HEK293 (cell line): ENCODE measurements at regions not wholly inside any gene's neighbourhood (a gene's known extent, or its start where the extent isn't known, plus 50 kb on each side); places are given as distances from the start of the nearest gene placed in this dataset.

ENCODE experiments used
- CTCF ChIA-PET: fragments of 350-600 bp; formaldehyde crosslinking; extraction: SDS; loops from one replicate; lab custom pipeline; 2021; ENCODE audit warnings: antibody characterized with exemption; lab: Yijun Ruan, JAX
- POLR2A ChIA-PET: fragments of 300-600 bp; formaldehyde crosslinking; extraction: SDS; loops from one replicate; lab custom pipeline; 2020; ENCODE audit warnings: antibody characterized with exemption, inconsistent platforms; lab: Yijun Ruan, JAX
- H3K27ac ChIP-seq: fragments of 200-500 bp; sonication (Bioruptor generic); 2 replicates; pipeline ENCODE4 v1.5.1; 2014; ENCODE audit warnings: low read depth, low read length, control low read depth, inconsistent platforms; ENCODE audit errors: extremely low read depth
- H3K36me3 ChIP-seq, 2 experiments: fragments of 200-500 bp in 1 of 2; sonication (Bioruptor generic) in 1 of 2; 1 replicate in 1 of 2; 2 replicates in 1 of 2; pipeline ENCODE4 v1.5.1; 2014 to 2017; ENCODE audit warnings: inconsistent platforms in 2 of 2, low read length in 2 of 2; ENCODE audit not compliant: control insufficient read depth in 2 of 2, insufficient read depth in 1 of 2
- H3K4me1 ChIP-seq: fragments of 200-500 bp; sonication (Bioruptor generic); 2 replicates; pipeline ENCODE4 v1.5.1; 2014; ENCODE audit warnings: mild to moderate bottlenecking, low read length, inconsistent platforms; ENCODE audit not compliant: control insufficient read depth, insufficient read depth
- H3K4me3 ChIP-seq: 2 replicates; pipeline ENCODE4 v1.5.1; 2011; ENCODE audit warnings: low read depth, mild to moderate bottlenecking, control low read depth, low read length, moderate library complexity
- H3K9me3 ChIP-seq: fragments of 200-500 bp; sonication (Bioruptor generic); 2 replicates; pipeline ENCODE4 v1.5.1; 2014; ENCODE audit warnings: low read depth, low read length, inconsistent platforms; ENCODE audit not compliant: control insufficient read depth, insufficient read depth
- BCL11B ChIP-seq: fragments of 450-650 bp; formaldehyde crosslinking; IDR thresholded peaks from 2 replicates; pipeline ENCODE4 v1.5.1; 2016; ENCODE audit warnings: low read depth, missing biosample characterization, missing genetic modification characterization
- SALL2 ChIP-seq: fragments of 450-650 bp; formaldehyde crosslinking; IDR thresholded peaks from 2 replicates; pipeline ENCODE4 v1.5.0; 2017; ENCODE audit warnings: missing biosample characterization, mild to moderate bottlenecking, missing genetic modification characterization, borderline replicate concordance
- SP3 ChIP-seq: fragments of 450-650 bp; formaldehyde crosslinking; IDR thresholded peaks from 2 replicates; pipeline ENCODE4 v1.5.1; 2016; ENCODE audit warnings: missing biosample characterization, missing genetic modification characterization
- ZNF114 ChIP-seq: fragments of 450-650 bp; formaldehyde crosslinking; IDR thresholded peaks from 2 replicates; pipeline ENCODE4 v1.5.0; 2017; ENCODE audit warnings: missing biosample characterization, missing genetic modification characterization
- ZNF169 ChIP-seq: fragments of 450-650 bp; formaldehyde crosslinking; IDR thresholded peaks from 2 replicates; pipeline ENCODE4 v1.5.1; 2016; ENCODE audit warnings: missing biosample characterization, missing genetic modification characterization
- ZNF19 ChIP-seq: fragments of 450-650 bp; formaldehyde crosslinking; IDR thresholded peaks from 2 replicates; pipeline ENCODE4; 2016; ENCODE audit warnings: missing biosample characterization, missing genetic modification characterization, low read depth
- ZNF239 ChIP-seq: fragments of 450-650 bp; formaldehyde crosslinking; IDR thresholded peaks from 2 replicates; pipeline ENCODE4 v1.5.1; 2016; ENCODE audit warnings: missing biosample characterization, missing genetic modification characterization
- ZNF302 ChIP-seq: fragments of 450-650 bp; formaldehyde crosslinking; IDR thresholded peaks from 2 replicates; pipeline ENCODE4 v1.5.1; 2016; ENCODE audit warnings: missing biosample characterization, missing genetic modification characterization, low read depth
- ZNF366 ChIP-seq: fragments of 450-650 bp; formaldehyde crosslinking; conservative IDR thresholded peaks from 2 replicates; pipeline ENCODE4 v1.5.1; 2016; ENCODE audit warnings: missing biosample characterization, missing genetic modification characterization
- ZNF37A ChIP-seq: fragments of 450-650 bp; IDR thresholded peaks from 2 replicates; pipeline ENCODE4 v1.5.1; 2018; ENCODE audit warnings: missing biosample characterization, missing genetic modification characterization
- ZNF416 ChIP-seq: fragments of 450-650 bp; formaldehyde crosslinking; IDR thresholded peaks from 2 replicates; pipeline ENCODE4 v1.5.1; 2016; ENCODE audit warnings: missing biosample characterization, missing genetic modification characterization
- ZNF510 ChIP-seq: fragments of 450-650 bp; formaldehyde crosslinking; IDR thresholded peaks from 2 replicates; pipeline ENCODE4 v1.5.1; 2018; ENCODE audit warnings: mild to moderate bottlenecking, missing genetic modification characterization, missing biosample characterization; ENCODE audit not compliant: insufficient replicate concordance
- ZNF571 ChIP-seq: fragments of 450-650 bp; formaldehyde crosslinking; IDR thresholded peaks from 2 replicates; pipeline ENCODE4 v1.5.0; 2017; ENCODE audit warnings: missing biosample characterization, missing genetic modification characterization
- ZNF585B ChIP-seq: fragments of 450-650 bp; formaldehyde crosslinking; IDR thresholded peaks from 2 replicates; pipeline ENCODE4 v1.5.1; 2016; ENCODE audit warnings: missing biosample characterization, missing genetic modification characterization
- ZNF621 ChIP-seq: fragments of 450-650 bp; formaldehyde crosslinking; IDR thresholded peaks from 2 replicates; pipeline ENCODE4 v1.5.1; 2017; ENCODE audit warnings: missing biosample characterization, missing genetic modification characterization
- ZNF624 ChIP-seq: fragments of 450-650 bp; formaldehyde crosslinking; IDR thresholded peaks from 2 replicates; pipeline ENCODE4 v1.5.1; 2017; ENCODE audit warnings: missing biosample characterization, missing genetic modification characterization
- ZNF629 ChIP-seq: fragments of 450-650 bp; formaldehyde crosslinking; IDR thresholded peaks from 2 replicates; pipeline ENCODE4 v1.5.1; 2017; ENCODE audit warnings: missing biosample characterization, missing genetic modification characterization
- ZNF768 ChIP-seq: fragments of 450-650 bp; formaldehyde crosslinking; IDR thresholded peaks from 2 replicates; pipeline ENCODE4 v1.5.1; 2018; ENCODE audit warnings: missing biosample characterization, mild to moderate bottlenecking, missing genetic modification characterization
- ZNF777 ChIP-seq: fragments of 450-650 bp; formaldehyde crosslinking; IDR thresholded peaks from 2 replicates; pipeline ENCODE4 v1.5.1; 2017; ENCODE audit warnings: missing biosample characterization, missing genetic modification characterization, borderline replicate concordance
- TF ChIP-seq, protein P1 (sequence below): fragments of 450-650 bp; formaldehyde crosslinking; IDR thresholded peaks from 2 replicates; pipeline ENCODE4 v1.5.1; 2016; ENCODE audit warnings: missing biosample characterization, missing genetic modification characterization
- TF ChIP-seq, protein P2 (sequence below): fragments of 450-650 bp; formaldehyde crosslinking; IDR thresholded peaks from 2 replicates; pipeline ENCODE4 v1.5.1; 2016; ENCODE audit warnings: missing biosample characterization, missing genetic modification characterization
- TF ChIP-seq, protein P3 (sequence below): fragments of 450-650 bp; formaldehyde crosslinking; IDR thresholded peaks from 2 replicates; pipeline ENCODE4 v1.5.1; 2016; ENCODE audit warnings: missing biosample characterization, missing genetic modification characterization
- TF ChIP-seq, protein P4 (sequence below): fragments of 450-650 bp; formaldehyde crosslinking; conservative IDR thresholded peaks from 2 replicates; pipeline ENCODE4 v1.5.1; 2016; ENCODE audit warnings: low read depth, missing biosample characterization, missing genetic modification characterization

DNA sequence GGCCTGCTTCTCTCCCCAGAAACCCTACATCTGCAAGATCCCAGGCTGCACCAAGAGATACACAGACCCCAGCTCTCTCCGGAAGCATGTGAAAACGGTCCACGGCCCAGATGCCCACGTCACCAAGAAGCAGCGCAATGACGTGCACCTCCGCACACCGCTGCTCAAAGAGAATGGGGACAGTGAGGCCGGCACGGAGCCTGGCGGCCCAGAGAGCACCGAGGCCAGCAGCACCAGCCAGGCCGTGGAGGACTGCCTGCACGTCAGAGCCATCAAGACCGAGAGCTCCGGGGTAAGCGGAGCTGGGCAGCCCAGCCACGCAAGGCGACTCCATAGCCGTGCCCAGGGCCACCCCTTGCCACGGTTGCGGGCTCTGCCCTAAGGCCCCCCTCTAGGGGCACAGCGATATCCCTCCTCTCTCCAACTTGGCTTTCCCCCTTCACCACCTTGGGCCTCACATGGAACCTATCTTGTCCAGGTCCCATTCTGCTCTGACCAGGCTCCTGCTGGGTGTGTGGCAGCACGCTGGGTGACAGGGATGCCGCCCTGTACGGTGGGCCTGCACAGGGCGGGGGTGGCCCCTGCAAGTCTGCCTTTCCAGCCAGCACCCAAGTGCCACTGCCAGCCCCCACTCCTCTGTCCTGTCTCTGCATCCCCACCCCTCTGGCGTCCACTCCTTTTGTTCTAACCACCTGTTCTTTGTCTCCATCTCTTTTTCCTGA is 248.9 kb downstream of the GLI2 start:
- CTCF ChIA-PET = no interaction called here
- POLR2A ChIA-PET = no interaction called here
- TF ChIP-seq ZNF585B = no peak
- TF ChIP-seq SP3 (tag by site-specific recombination) = no peak
- TF ChIP-seq BCL11B = no peak
- TF ChIP-seq ZNF239 (tag by site-specific recombination) = no peak
- TF ChIP-seq ZNF366 = no peak
- no peak for TF ChIP-seq ZNF37A
- TF ChIP-seq ZNF629 (tag by site-specific recombination) = no peak
- TF ChIP-seq ZNF19 (tag by site-specific recombination) = no peak
- TF ChIP-seq ZNF302 (tag by site-specific recombination) = no peak
- no peak for TF ChIP-seq ZNF621 (tag by site-specific recombination)
- TF ChIP-seq, protein P1, sequence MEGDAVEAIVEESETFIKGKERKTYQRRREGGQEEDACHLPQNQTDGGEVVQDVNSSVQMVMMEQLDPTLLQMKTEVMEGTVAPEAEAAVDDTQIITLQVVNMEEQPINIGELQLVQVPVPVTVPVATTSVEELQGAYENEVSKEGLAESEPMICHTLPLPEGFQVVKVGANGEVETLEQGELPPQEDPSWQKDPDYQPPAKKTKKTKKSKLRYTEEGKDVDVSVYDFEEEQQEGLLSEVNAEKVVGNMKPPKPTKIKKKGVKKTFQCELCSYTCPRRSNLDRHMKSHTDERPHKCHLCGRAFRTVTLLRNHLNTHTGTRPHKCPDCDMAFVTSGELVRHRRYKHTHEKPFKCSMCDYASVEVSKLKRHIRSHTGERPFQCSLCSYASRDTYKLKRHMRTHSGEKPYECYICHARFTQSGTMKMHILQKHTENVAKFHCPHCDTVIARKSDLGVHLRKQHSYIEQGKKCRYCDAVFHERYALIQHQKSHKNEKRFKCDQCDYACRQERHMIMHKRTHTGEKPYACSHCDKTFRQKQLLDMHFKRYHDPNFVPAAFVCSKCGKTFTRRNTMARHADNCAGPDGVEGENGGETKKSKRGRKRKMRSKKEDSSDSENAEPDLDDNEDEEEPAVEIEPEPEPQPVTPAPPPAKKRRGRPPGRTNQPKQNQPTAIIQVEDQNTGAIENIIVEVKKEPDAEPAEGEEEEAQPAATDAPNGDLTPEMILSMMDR (tag by site-specific recombination) = no peak
- no peak for TF ChIP-seq ZNF169 (tag by site-specific recombination)
- H3K36me3 ChIP-seq = peaks cover 0 to 57% of the 10 kb centered on the region in 2 experiments; a peak in 1 of 3 replicates
- no peak overlapping the region for H3K27ac ChIP-seq
- H3K4me1 ChIP-seq = no peaks in the 10 kb centered on the region
- no peak overlapping the region for H3K4me3 ChIP-seq
- H3K9me3 ChIP-seq = no peaks in the 10 kb centered on the region

DNA sequence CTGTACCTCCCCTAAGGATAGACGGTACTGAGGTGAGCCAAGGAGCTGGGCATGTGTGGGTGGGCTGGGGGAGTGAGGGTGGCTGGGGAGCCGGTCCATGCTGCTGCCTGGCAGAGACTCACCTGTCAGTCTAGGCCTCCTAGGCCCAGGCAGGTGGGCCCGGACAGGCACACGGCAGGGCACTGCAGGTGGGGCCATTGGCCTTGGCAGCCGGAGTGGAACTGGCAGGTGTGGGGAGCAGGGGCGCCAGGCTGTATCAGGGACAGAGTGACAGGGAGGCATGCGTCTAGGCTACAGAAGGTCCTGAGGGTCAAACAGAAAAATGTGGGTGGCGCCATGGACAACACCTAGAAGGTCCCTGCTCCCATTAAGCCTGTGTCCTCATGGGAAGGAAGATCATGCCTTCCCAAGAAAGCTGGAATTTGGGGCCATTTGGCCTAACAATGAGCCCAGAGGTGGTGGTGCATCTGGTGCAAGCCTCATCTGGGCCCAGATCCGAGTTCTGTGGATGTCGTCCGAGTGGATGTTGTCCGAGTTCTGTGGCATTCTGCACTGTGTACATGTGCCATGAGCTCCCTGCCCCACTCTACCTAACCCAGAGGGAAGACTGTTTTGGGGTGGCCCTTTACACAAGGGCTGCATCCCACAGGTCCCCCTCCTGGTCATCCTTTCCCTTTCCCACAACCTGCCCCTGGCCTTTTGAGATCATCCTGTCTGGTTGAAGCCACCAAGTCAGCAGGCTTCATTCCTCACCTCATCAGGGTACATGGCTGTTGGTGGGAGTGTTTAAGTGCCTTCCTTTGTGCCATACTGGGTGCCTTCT is 249.7 kb downstream of the GLI2 start:
- CTCF ChIA-PET = no interaction called here
- no peak overlapping the region for H3K27ac ChIP-seq

More for the DNA sequence above, 249.7 kb downstream of the GLI2 start:
- no peak for TF ChIP-seq ZNF768 (tag by site-specific recombination)
- no peak for TF ChIP-seq ZNF114
- TF ChIP-seq ZNF624 (tag by site-specific recombination) = no peak
- TF ChIP-seq ZNF571 (tag by site-specific recombination) = no peak
- no peak for TF ChIP-seq ZNF585B
- TF ChIP-seq ZNF416 (tag by site-specific recombination) = no peak
- TF ChIP-seq SALL2 (tag by site-specific recombination) = no peak
- TF ChIP-seq, protein P2, sequence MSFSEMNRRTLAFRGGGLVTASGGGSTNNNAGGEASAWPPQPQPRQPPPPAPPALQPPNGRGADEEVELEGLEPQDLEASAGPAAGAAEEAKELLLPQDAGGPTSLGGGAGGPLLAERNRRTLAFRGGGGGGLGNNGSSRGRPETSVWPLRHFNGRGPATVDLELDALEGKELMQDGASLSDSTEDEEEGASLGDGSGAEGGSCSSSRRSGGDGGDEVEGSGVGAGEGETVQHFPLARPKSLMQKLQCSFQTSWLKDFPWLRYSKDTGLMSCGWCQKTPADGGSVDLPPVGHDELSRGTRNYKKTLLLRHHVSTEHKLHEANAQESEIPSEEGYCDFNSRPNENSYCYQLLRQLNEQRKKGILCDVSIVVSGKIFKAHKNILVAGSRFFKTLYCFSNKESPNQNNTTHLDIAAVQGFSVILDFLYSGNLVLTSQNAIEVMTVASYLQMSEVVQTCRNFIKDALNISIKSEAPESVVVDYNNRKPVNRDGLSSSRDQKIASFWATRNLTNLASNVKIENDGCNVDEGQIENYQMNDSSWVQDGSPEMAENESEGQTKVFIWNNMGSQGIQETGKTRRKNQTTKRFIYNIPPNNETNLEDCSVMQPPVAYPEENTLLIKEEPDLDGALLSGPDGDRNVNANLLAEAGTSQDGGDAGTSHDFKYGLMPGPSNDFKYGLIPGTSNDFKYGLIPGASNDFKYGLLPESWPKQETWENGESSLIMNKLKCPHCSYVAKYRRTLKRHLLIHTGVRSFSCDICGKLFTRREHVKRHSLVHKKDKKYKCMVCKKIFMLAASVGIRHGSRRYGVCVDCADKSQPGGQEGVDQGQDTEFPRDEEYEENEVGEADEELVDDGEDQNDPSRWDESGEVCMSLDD (tag by site-specific recombination) = no peak
- TF ChIP-seq ZNF510 (tag by site-specific recombination) = no peak
- TF ChIP-seq, protein P3, sequence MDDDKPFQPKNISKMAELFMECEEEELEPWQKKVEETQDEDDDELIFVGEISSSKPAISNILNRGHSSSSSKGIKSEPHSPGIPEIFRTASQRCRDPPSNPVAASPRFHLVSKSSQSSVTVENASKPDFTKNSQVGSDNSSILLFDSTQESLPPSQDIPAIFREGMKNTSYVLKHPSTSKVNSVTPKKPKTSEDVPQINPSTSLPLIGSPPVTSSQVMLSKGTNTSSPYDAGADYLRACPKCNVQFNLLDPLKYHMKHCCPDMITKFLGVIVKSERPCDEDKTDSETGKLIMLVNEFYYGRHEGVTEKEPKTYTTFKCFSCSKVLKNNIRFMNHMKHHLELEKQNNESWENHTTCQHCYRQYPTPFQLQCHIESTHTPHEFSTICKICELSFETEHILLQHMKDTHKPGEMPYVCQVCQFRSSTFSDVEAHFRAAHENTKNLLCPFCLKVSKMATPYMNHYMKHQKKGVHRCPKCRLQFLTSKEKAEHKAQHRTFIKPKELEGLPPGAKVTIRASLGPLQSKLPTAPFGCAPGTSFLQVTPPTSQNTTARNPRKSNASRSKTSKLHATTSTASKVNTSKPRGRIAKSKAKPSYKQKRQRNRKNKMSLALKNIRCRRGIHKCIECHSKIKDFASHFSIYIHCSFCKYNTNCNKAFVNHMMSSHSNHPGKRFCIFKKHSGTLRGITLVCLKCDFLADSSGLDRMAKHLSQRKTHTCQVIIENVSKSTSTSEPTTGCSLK = no peak
- TF ChIP-seq, protein P4, sequence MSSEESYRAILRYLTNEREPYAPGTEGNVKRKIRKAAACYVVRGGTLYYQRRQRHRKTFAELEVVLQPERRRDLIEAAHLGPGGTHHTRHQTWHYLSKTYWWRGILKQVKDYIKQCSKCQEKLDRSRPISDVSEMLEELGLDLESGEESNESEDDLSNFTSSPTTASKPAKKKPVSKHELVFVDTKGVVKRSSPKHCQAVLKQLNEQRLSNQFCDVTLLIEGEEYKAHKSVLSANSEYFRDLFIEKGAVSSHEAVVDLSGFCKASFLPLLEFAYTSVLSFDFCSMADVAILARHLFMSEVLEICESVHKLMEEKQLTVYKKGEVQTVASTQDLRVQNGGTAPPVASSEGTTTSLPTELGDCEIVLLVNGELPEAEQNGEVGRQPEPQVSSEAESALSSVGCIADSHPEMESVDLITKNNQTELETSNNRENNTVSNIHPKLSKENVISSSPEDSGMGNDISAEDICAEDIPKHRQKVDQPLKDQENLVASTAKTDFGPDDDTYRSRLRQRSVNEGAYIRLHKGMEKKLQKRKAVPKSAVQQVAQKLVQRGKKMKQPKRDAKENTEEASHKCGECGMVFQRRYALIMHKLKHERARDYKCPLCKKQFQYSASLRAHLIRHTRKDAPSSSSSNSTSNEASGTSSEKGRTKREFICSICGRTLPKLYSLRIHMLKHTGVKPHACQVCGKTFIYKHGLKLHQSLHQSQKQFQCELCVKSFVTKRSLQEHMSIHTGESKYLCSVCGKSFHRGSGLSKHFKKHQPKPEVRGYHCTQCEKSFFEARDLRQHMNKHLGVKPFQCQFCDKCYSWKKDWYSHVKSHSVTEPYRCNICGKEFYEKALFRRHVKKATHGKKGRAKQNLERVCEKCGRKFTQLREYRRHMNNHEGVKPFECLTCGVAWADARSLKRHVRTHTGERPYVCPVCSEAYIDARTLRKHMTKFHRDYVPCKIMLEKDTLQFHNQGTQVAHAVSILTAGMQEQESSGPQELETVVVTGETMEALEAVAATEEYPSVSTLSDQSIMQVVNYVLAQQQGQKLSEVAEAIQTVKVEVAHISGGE (tag by site-specific recombination) = no peak
- TF ChIP-seq ZNF777 (tag by site-specific recombination) = no peak
- H3K4me3 ChIP-seq = no peak overlapping the region
- H3K9me3 ChIP-seq = no peaks in the 10 kb centered on the region
- POLR2A ChIA-PET = no interaction called here
- peaks cover 0 to 65% of the 10 kb centered on the region in 2 experiments; a peak in 1 of 3 replicates for H3K36me3 ChIP-seq
- H3K4me1 ChIP-seq = no peaks in the 10 kb centered on the region
